GM19035 (cell line): ENCODE measurements at regions not wholly inside any gene's neighbourhood (a gene's known extent, or its start where the extent isn't known, plus 50 kb on each side); places are given as distances from the start of the nearest gene placed in this dataset.

Experiments used
- ATAC-seq: cut with Tn5 transposase; IDR thresholded peaks from one replicate; pipeline ENCODE4 v1.9.1; 2021; ENCODE audit not compliant: unreplicated experiment

GRCh38 chr14:89013698-89014568 lies 189.5 kb downstream of the TTC8 start:
- no peak for ATAC-seq

- no peak for ATAC-seq
Observed at GRCh38 chr14:89014569-89014850, 190.1 kb downstream of the TTC8 start.

GRCh38 chr14:89015016-89015415 lies 190.6 kb downstream of the TTC8 start:
- no peak for ATAC-seq

GRCh38 chr14:89017417-89017816 lies 193.0 kb downstream of the TTC8 start:
- ATAC-seq = no peak

- no peak for ATAC-seq
Observed at GRCh38 chr14:89022274-89022673, 197.8 kb downstream of the TTC8 start.

- ATAC-seq = no peak
Observed at GRCh38 chr14:89024691-89025090, 200.2 kb downstream of the TTC8 start.

- ATAC-seq = no peak
Observed at GRCh38 chr14:89025561-89026236, 201.2 kb downstream of the TTC8 start.

GRCh38 chr14:89027097-89027740 lies 202.8 kb downstream of the TTC8 start:
- peak; percentile 84 for ATAC-seq

- no peak for ATAC-seq
Observed at GRCh38 chr14:89028462-89029134, 204.1 kb downstream of the TTC8 start.

- no peak for ATAC-seq
Observed at GRCh38 chr14:89029961-89030694, 205.7 kb downstream of the TTC8 start.

GRCh38 chr14:89030921-89031320 lies 206.5 kb downstream of the TTC8 start:
- ATAC-seq = no peak

GRCh38 chr14:89032086-89032649 lies 207.7 kb downstream of the TTC8 start:
- no peak for ATAC-seq

- ATAC-seq = no peak
Observed at GRCh38 chr14:89033756-89034155, 209.3 kb downstream of the TTC8 start.

- no peak for ATAC-seq
Observed at GRCh38 chr14:89036371-89036770, 211.9 kb downstream of the TTC8 start.

- no peak for ATAC-seq
Observed at GRCh38 chr14:89037065-89037464, 212.6 kb downstream of the TTC8 start.

- peak; percentile 28 for ATAC-seq
Observed at GRCh38 chr14:89040080-89040459, 215.6 kb downstream of the TTC8 start.

GRCh38 chr14:89040460-89041256 lies 216.2 kb downstream of the TTC8 start:
- peak; percentile 76 for ATAC-seq

- ATAC-seq = no peak
Observed at GRCh38 chr14:89041257-89041582, 216.8 kb downstream of the TTC8 start.

GRCh38 chr14:89042021-89042420 lies 217.6 kb downstream of the TTC8 start:
- ATAC-seq = no peak

- no peak for ATAC-seq
Observed at GRCh38 chr14:89053303-89053702, 228.9 kb downstream of the TTC8 start.
